GM18873 (cell line): ENCODE measurements at regions not wholly inside any gene's neighbourhood (a gene's known extent, or its start where the extent isn't known, plus 50 kb on each side); places are given as distances from the start of the nearest gene placed in this dataset.

Experiments used
- ATAC-seq: cut with Tn5 transposase; IDR thresholded peaks from one replicate; pipeline ENCODE4 v1.9.1; 2021; ENCODE audit warnings: mild to moderate bottlenecking, moderate library complexity, moderate number of reproducible peaks; ENCODE audit not compliant: unreplicated experiment, low FRiP score

- no peak for ATAC-seq
These were observed 269.2 kb downstream of the KLF12 start for GRCh38 chr13:73865027-73865426.

GRCh38 chr13:73861136-73861535 lies 273.1 kb downstream of the KLF12 start:
- ATAC-seq = no peak

- no peak for ATAC-seq
These were observed 273.7 kb downstream of the KLF12 start for GRCh38 chr13:73860501-73860900.

- ATAC-seq = no peak
These were observed 274.4 kb downstream of the KLF12 start for GRCh38 chr13:73859841-73860240.

GRCh38 chr13:73857106-73857505 lies 277.1 kb downstream of the KLF12 start:
- ATAC-seq = no peak

GRCh38 chr13:73851104-73851503 lies 283.1 kb downstream of the KLF12 start:
- ATAC-seq = peak; percentile 65

GRCh38 chr13:73850104-73850873 lies 283.9 kb downstream of the KLF12 start:
- ATAC-seq = no peak

GRCh38 chr13:73849292-73849691 lies 284.9 kb downstream of the KLF12 start:
- no peak for ATAC-seq

GRCh38 chr13:73844986-73845385 lies 289.2 kb downstream of the KLF12 start:
- no peak for ATAC-seq

GRCh38 chr13:73842626-73843025 lies 291.6 kb downstream of the KLF12 start:
- no peak for ATAC-seq

GRCh38 chr13:73842184-73842583 lies 292.0 kb downstream of the KLF12 start:
- no peak for ATAC-seq

- ATAC-seq = no peak
These were observed 297.1 kb downstream of the KLF12 start for GRCh38 chr13:73837147-73837546.

GRCh38 chr13:73835138-73835721 lies 299.0 kb downstream of the KLF12 start:
- no peak for ATAC-seq

GRCh38 chr13:73833325-73834070 lies 300.7 kb downstream of the KLF12 start:
- ATAC-seq = no peak

GRCh38 chr13:73832825-73833224 lies 301.4 kb downstream of the KLF12 start:
- no peak for ATAC-seq

GRCh38 chr13:73832128-73832588 lies 302.0 kb downstream of the KLF12 start:
- ATAC-seq = no peak

- ATAC-seq = no peak
These were observed 304.8 kb downstream of the KLF12 start for GRCh38 chr13:73829416-73829815.

GRCh38 chr13:73828811-73829210 lies 305.4 kb downstream of the KLF12 start:
- no peak for ATAC-seq

GRCh38 chr13:73827434-73827833 lies 306.8 kb downstream of the KLF12 start:
- ATAC-seq = no peak

- no peak for ATAC-seq
These were observed 309.1 kb downstream of the KLF12 start for GRCh38 chr13:73825143-73825542.
